GM12878 (cell line): ENCODE measurements at regions not wholly inside any gene's neighbourhood (a gene's known extent, or its start where the extent isn't known, plus 50 kb on each side); places are given as distances from the start of the nearest gene placed in this dataset.

Experiments used
- BCLAF1 ChIP-seq: fragments of 450-650 bp; IDR thresholded peaks from 2 replicates; pipeline ENCODE4 v1.6.1; 2017; ENCODE audit warnings: antibody characterized with exemption, mild to moderate bottlenecking, moderate library complexity
- EGR1 ChIP-seq, 2 experiments: IDR thresholded peaks; 1 replicate in 1 of 2; 2 replicates in 1 of 2; pipeline ENCODE4 v1.6.1; 2011 to 2012; ENCODE audit warnings: low read depth in 2 of 2, low read length in 2 of 2, borderline replicate concordance in 1 of 2, mild to moderate bottlenecking in 1 of 2, moderate library complexity in 1 of 2
- HDGF ChIP-seq: fragments of 450-650 bp; IDR thresholded peaks from 2 replicates; pipeline ENCODE4 v1.6.1; 2016; ENCODE audit warnings: antibody characterized with exemption
- MEF2A ChIP-seq: IDR thresholded peaks from 2 replicates; pipeline ENCODE4 v1.6.1; 2011; ENCODE audit warnings: low read depth, mild to moderate bottlenecking, low read length, moderate library complexity; ENCODE audit not compliant: insufficient read depth
- MLLT1 ChIP-seq: fragments of 450-650 bp; IDR thresholded peaks from 2 replicates; pipeline ENCODE4 v1.6.1; 2016; ENCODE audit warnings: mild to moderate bottlenecking
- NFXL1 ChIP-seq: fragments of 450-650 bp; IDR thresholded peaks from 2 replicates; pipeline ENCODE4 v1.6.1; 2017; ENCODE audit warnings: antibody characterized with exemption, mild to moderate bottlenecking, borderline replicate concordance
- NFYA ChIP-seq: IDR thresholded peaks from 2 replicates; pipeline ENCODE4 v1.6.1; 2011; ENCODE audit warnings: low read depth, mild to moderate bottlenecking, low read length, improper control_type of control experiment, borderline replicate concordance
- PAX8 ChIP-seq: fragments of 450-650 bp; IDR thresholded peaks from 2 replicates; pipeline ENCODE4 v1.6.1; 2017; ENCODE audit warnings: mild to moderate bottlenecking, moderate library complexity
- PBX3 ChIP-seq: IDR thresholded peaks from 2 replicates; pipeline ENCODE4 v1.6.1; 2011; ENCODE audit warnings: mild to moderate bottlenecking, low read depth, low read length, moderate library complexity; ENCODE audit not compliant: insufficient replicate concordance
- TARDBP ChIP-seq: IDR thresholded peaks from 2 replicates; pipeline ENCODE4 v1.6.1; 2016; ENCODE audit warnings: borderline replicate concordance
- TCF7 ChIP-seq: IDR thresholded peaks from 2 replicates; pipeline ENCODE4 v1.6.1; 2014; ENCODE audit warnings: antibody characterized with exemption, borderline replicate concordance
- YY1 ChIP-seq: IDR thresholded peaks from 2 replicates; pipeline ENCODE4 v1.6.1; 2011; ENCODE audit warnings: low read depth, mild to moderate bottlenecking, low read length
- ZNF24 ChIP-seq: fragments of 450-650 bp; IDR thresholded peaks from 2 replicates; pipeline ENCODE4 v1.6.1; 2017; ENCODE audit warnings: antibody characterized with exemption, mild to moderate bottlenecking
- TF ChIP-seq, protein P1 (sequence below): fragments of 450-650 bp; formaldehyde crosslinking; IDR thresholded peaks from 2 replicates; pipeline ENCODE4 v1.5.0; 2022; ENCODE audit warnings: mild to moderate bottlenecking, missing genetic modification characterization
- TF ChIP-seq, protein P2 (sequence below): fragments of 450-650 bp; IDR thresholded peaks from 2 replicates; pipeline ENCODE4 v1.6.1; 2017; ENCODE audit warnings: low read depth, mild to moderate bottlenecking, moderate library complexity

DNA sequence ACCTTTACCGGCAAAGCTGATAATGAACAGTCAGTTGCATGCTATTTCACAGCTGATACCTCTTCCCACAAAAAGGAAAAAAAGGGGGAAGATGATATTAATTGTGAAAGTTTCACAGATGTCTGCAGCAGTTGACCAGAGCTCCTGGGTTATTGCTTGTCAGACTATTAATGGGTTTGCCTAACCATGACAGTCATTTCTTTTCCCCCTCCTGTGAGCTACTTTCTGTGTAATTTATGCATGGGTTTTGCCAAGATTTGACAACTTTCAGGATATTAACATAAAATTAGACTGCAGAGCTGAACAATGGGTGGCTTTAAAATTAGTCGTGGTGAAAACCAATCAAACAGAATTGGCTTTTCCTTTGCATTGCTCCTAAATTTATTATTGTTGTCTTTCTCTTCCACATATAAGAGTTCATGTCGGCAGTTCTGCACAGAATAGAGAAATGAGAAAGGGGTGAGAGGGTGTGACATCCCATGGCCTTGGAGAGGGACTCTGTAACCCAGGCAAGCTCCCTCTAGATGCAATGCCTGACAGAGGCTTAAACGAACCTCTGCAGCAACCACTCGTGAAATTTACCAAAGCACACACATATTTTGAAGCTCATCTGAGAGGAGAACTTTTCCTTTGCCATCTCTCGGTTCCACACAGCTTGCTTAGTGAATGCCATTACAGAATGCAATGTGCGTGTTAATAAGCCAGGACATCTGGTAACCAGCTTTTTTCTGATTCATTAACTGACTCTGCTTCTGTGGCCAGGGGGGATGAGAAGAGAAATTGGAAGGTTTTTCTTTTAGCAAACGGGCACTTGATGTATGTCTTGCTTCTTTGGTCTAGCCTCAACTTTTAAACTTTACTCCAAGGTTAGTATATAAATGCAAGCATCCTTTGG lies 82.2 kb upstream of the ITGA4 start (continued):
- TF ChIP-seq, protein P1, sequence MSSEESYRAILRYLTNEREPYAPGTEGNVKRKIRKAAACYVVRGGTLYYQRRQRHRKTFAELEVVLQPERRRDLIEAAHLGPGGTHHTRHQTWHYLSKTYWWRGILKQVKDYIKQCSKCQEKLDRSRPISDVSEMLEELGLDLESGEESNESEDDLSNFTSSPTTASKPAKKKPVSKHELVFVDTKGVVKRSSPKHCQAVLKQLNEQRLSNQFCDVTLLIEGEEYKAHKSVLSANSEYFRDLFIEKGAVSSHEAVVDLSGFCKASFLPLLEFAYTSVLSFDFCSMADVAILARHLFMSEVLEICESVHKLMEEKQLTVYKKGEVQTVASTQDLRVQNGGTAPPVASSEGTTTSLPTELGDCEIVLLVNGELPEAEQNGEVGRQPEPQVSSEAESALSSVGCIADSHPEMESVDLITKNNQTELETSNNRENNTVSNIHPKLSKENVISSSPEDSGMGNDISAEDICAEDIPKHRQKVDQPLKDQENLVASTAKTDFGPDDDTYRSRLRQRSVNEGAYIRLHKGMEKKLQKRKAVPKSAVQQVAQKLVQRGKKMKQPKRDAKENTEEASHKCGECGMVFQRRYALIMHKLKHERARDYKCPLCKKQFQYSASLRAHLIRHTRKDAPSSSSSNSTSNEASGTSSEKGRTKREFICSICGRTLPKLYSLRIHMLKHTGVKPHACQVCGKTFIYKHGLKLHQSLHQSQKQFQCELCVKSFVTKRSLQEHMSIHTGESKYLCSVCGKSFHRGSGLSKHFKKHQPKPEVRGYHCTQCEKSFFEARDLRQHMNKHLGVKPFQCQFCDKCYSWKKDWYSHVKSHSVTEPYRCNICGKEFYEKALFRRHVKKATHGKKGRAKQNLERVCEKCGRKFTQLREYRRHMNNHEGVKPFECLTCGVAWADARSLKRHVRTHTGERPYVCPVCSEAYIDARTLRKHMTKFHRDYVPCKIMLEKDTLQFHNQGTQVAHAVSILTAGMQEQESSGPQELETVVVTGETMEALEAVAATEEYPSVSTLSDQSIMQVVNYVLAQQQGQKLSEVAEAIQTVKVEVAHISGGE (CRISPR knock-in tag) = no peak
- no peak for TF ChIP-seq EGR1 (IDR thresholded peaks at IDR 0.05; ENCODE audit: borderline replicate concordance in 1 of 2, low read depth in 2 of 2, low read length in 2 of 2)
- TF ChIP-seq TCF7 = no peak
- TF ChIP-seq, protein P2, sequence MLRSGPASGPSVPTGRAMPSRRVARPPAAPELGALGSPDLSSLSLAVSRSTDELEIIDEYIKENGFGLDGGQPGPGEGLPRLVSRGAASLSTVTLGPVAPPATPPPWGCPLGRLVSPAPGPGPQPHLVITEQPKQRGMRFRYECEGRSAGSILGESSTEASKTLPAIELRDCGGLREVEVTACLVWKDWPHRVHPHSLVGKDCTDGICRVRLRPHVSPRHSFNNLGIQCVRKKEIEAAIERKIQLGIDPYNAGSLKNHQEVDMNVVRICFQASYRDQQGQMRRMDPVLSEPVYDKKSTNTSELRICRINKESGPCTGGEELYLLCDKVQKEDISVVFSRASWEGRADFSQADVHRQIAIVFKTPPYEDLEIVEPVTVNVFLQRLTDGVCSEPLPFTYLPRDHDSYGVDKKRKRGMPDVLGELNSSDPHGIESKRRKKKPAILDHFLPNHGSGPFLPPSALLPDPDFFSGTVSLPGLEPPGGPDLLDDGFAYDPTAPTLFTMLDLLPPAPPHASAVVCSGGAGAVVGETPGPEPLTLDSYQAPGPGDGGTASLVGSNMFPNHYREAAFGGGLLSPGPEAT = no peak
- no peak for TF ChIP-seq ZNF24
- TF ChIP-seq YY1 = no peak
- no peak for TF ChIP-seq PBX3
- no peak for TF ChIP-seq HDGF
- TF ChIP-seq MLLT1 = no peak
- TF ChIP-seq NFXL1 = no peak
- no peak for TF ChIP-seq BCLAF1
- TF ChIP-seq NFYA = no peak
- no peak for TF ChIP-seq PAX8
- TF ChIP-seq MEF2A = peak; percentile 77
- no peak for TF ChIP-seq TARDBP
